Neural cell (in vitro differentiated cells): ENCODE measurements at regions not wholly inside any gene's neighbourhood (a gene's known extent, or its start where the extent isn't known, plus 50 kb on each side); places are given as distances from the start of the nearest gene placed in this dataset.

Experiments
- H2AFZ ChIP-seq: fragments of 200-600, 300-800 bp; sonication (generic), shearing (Covaris generic); 2 replicates; pipeline ENCODE4 v1.6.0; 2014; ENCODE audit warnings: low read depth, mild to moderate bottlenecking, antibody characterized with exemption, low read length, moderate library complexity
- H3F3A ChIP-seq: fragments of 200-600 bp; shearing (Covaris generic); 2 replicates; pipeline ENCODE4 v1.6.1; 2016; ENCODE audit warnings: mild to moderate bottlenecking, moderate library complexity, mixed read lengths, antibody characterized with exemption, low read length; ENCODE audit not compliant: insufficient read depth, poor library complexity, severe bottlenecking
- H3K27ac ChIP-seq: fragments of 200-600, 300-800 bp; sonication (generic), shearing (Covaris generic); 2 replicates; pipeline ENCODE4 v1.5.1; 2014; ENCODE audit warnings: mild to moderate bottlenecking, low read length, moderate library complexity
- H3K27me3 ChIP-seq: fragments of 300-800, 200-600 bp; sonication (generic), shearing (Covaris generic); 2 replicates; pipeline ENCODE4 v1.6.0; 2014; ENCODE audit warnings: mild to moderate bottlenecking, low read depth, low read length, moderate library complexity; ENCODE audit not compliant: insufficient read depth
- H3K36me3 ChIP-seq: fragments of 300-800, 200-600 bp; sonication (generic), shearing (Covaris generic); 2 replicates; pipeline ENCODE4 v1.5.1; 2014; ENCODE audit warnings: mild to moderate bottlenecking, antibody characterized with exemption, low read length, moderate library complexity; ENCODE audit not compliant: insufficient read depth
- H3K4me2 ChIP-seq: fragments of 300-800, 200-600 bp; sonication (generic), shearing (Covaris generic); 2 replicates; pipeline ENCODE4 v1.6.0; 2014; ENCODE audit warnings: mild to moderate bottlenecking, low read length
- H3K4me3 ChIP-seq: fragments of 300-800, 200-600 bp; sonication (generic), shearing (Covaris generic); 2 replicates; pipeline ENCODE4 v1.5.1; 2014; ENCODE audit warnings: mild to moderate bottlenecking, low read length, moderate library complexity
- H3K79me2 ChIP-seq: fragments of 200-600 bp; shearing (Covaris generic); replicated peaks from 2 replicates; pipeline ENCODE4 v1.6.0; 2014; ENCODE audit warnings: mild to moderate bottlenecking, low read length, moderate library complexity; ENCODE audit not compliant: insufficient read depth
- H3K9ac ChIP-seq: fragments of 300-800, 200-600 bp; sonication (generic), shearing (Covaris generic); 2 replicates; pipeline ENCODE4 v1.6.1; 2016; ENCODE audit warnings: mild to moderate bottlenecking, low read length, mixed read lengths
- H3K9me2 ChIP-seq: fragments of 200-600 bp; shearing (Covaris generic); 2 replicates; pipeline ENCODE4 v1.6.1; 2016; ENCODE audit warnings: mild to moderate bottlenecking, low read length, mixed read lengths; ENCODE audit not compliant: insufficient read depth
- H3K9me3 ChIP-seq: fragments of 200-600, 300-800 bp; sonication (generic), shearing (Covaris generic); 2 replicates; pipeline ENCODE4 v1.6.1; 2016; ENCODE audit warnings: mild to moderate bottlenecking, mixed run types, low read length, moderate library complexity, mixed read lengths
- H4K20me1 ChIP-seq: fragments of 200-600 bp; shearing (Covaris generic); 2 replicates; pipeline ENCODE4 v1.6.1; 2016; ENCODE audit warnings: mild to moderate bottlenecking, mixed run types; ENCODE audit not compliant: insufficient read depth
- EP300 ChIP-seq: fragments of 450-650 bp; conservative IDR thresholded peaks from 2 replicates; pipeline ENCODE4 v1.6.1; 2014; ENCODE audit warnings: antibody characterized with exemption, mild to moderate bottlenecking, moderate library complexity; ENCODE audit not compliant: poor library complexity, severe bottlenecking
- EZH2 ChIP-seq: fragments of 200-600, 300-800 bp; shearing (Covaris generic), sonication (generic); IDR thresholded peaks from 2 replicates; pipeline ENCODE4 v1.6.1; 2014; ENCODE audit warnings: antibody characterized with exemption, low read length, borderline replicate concordance, mild to moderate bottlenecking; ENCODE audit not compliant: insufficient read depth, poor library complexity, severe bottlenecking
- MXI1 ChIP-seq: fragments of 450-650 bp; conservative IDR thresholded peaks from 2 replicates; pipeline ENCODE4 v1.6.1; 2014; ENCODE audit warnings: antibody characterized with exemption, mild to moderate bottlenecking; ENCODE audit not compliant: poor library complexity, severe bottlenecking
- POLR2AphosphoS5 ChIP-seq: IDR thresholded peaks from 2 replicates; pipeline ENCODE4 v1.6.1; 2012
- RAD21 ChIP-seq: fragments of 450-650 bp; conservative IDR thresholded peaks from 2 replicates; pipeline ENCODE4 v1.6.1; 2014; ENCODE audit warnings: antibody characterized with exemption, mild to moderate bottlenecking, moderate library complexity
- SMC3 ChIP-seq: fragments of 450-650 bp; conservative IDR thresholded peaks from 2 replicates; pipeline ENCODE4 v1.6.1; 2014; ENCODE audit warnings: antibody characterized with exemption, mild to moderate bottlenecking, moderate library complexity; ENCODE audit not compliant: poor library complexity
- TAF1 ChIP-seq: IDR thresholded peaks from 2 replicates; pipeline ENCODE4 v1.6.1; 2012; ENCODE audit warnings: low read depth
- TF ChIP-seq, protein P1 (sequence below): fragments of 450-650 bp; IDR thresholded peaks from 2 replicates; pipeline ENCODE4 v1.5.1; 2014; ENCODE audit warnings: antibody characterized with exemption, mild to moderate bottlenecking, moderate library complexity; ENCODE audit not compliant: poor library complexity, severe bottlenecking
- TF ChIP-seq, protein P2 (sequence below): IDR thresholded peaks from 2 replicates; pipeline ENCODE4 v1.6.1; 2012; ENCODE audit warnings: borderline replicate concordance

DNA sequence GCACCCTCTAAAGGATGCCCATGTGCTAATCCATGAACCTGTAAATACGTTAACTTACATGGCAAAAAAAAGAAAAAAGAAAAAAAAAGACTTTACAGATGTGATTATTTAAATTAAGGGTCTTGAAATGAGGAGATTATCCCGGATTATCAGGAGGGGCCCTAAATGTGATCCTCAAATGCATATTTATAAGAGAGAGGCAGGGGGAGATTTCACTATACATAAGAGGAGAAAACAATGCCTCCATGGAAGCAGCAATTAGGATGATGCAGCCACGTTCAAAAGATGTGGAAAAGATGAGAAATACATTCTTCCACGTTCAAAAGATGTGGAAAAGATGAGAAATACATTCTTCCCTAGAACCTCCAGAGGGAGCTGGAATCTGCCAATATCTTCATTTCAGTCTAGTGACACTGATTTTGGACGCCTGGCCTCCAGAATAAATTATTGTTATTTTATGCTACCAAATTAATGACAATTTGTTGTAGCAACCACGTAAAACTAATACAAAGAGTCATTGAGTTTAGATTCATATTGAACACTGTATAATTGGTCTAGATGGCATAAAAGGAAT lies 328.4 kb upstream of the GNAI1 start:
- no peak overlapping the region for H2AFZ ChIP-seq
- no peaks in the 10 kb centered on the region for H3K9me2 ChIP-seq
- H3K27ac ChIP-seq = no peak overlapping the region
- TF ChIP-seq EP300 = no peak
- no peak for TF ChIP-seq MXI1
- TF ChIP-seq SMC3 = peak; percentile 29
- TF ChIP-seq TAF1 = no peak
- TF ChIP-seq, protein P1, sequence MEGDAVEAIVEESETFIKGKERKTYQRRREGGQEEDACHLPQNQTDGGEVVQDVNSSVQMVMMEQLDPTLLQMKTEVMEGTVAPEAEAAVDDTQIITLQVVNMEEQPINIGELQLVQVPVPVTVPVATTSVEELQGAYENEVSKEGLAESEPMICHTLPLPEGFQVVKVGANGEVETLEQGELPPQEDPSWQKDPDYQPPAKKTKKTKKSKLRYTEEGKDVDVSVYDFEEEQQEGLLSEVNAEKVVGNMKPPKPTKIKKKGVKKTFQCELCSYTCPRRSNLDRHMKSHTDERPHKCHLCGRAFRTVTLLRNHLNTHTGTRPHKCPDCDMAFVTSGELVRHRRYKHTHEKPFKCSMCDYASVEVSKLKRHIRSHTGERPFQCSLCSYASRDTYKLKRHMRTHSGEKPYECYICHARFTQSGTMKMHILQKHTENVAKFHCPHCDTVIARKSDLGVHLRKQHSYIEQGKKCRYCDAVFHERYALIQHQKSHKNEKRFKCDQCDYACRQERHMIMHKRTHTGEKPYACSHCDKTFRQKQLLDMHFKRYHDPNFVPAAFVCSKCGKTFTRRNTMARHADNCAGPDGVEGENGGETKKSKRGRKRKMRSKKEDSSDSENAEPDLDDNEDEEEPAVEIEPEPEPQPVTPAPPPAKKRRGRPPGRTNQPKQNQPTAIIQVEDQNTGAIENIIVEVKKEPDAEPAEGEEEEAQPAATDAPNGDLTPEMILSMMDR = peak; percentile 43
- no peak for TF ChIP-seq POLR2AphosphoS5
- peak; percentile 55 for TF ChIP-seq RAD21
- no peak for TF ChIP-seq EZH2
- TF ChIP-seq, protein P2, sequence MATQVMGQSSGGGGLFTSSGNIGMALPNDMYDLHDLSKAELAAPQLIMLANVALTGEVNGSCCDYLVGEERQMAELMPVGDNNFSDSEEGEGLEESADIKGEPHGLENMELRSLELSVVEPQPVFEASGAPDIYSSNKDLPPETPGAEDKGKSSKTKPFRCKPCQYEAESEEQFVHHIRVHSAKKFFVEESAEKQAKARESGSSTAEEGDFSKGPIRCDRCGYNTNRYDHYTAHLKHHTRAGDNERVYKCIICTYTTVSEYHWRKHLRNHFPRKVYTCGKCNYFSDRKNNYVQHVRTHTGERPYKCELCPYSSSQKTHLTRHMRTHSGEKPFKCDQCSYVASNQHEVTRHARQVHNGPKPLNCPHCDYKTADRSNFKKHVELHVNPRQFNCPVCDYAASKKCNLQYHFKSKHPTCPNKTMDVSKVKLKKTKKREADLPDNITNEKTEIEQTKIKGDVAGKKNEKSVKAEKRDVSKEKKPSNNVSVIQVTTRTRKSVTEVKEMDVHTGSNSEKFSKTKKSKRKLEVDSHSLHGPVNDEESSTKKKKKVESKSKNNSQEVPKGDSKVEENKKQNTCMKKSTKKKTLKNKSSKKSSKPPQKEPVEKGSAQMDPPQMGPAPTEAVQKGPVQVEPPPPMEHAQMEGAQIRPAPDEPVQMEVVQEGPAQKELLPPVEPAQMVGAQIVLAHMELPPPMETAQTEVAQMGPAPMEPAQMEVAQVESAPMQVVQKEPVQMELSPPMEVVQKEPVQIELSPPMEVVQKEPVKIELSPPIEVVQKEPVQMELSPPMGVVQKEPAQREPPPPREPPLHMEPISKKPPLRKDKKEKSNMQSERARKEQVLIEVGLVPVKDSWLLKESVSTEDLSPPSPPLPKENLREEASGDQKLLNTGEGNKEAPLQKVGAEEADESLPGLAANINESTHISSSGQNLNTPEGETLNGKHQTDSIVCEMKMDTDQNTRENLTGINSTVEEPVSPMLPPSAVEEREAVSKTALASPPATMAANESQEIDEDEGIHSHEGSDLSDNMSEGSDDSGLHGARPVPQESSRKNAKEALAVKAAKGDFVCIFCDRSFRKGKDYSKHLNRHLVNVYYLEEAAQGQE = no peak
- H3K9ac ChIP-seq = no peak overlapping the region
- H3K4me3 ChIP-seq = no peak overlapping the region
- no peaks in the 10 kb centered on the region for H3K27me3 ChIP-seq
- H3K4me2 ChIP-seq = no peak overlapping the region
- no peaks in the 10 kb centered on the region for H3K79me2 ChIP-seq
- no peaks in the 10 kb centered on the region for H3F3A ChIP-seq
- H3K36me3 ChIP-seq = no peaks in the 10 kb centered on the region
- no peaks in the 10 kb centered on the region for H4K20me1 ChIP-seq
- H3K9me3 ChIP-seq = no peaks in the 10 kb centered on the region

DNA sequence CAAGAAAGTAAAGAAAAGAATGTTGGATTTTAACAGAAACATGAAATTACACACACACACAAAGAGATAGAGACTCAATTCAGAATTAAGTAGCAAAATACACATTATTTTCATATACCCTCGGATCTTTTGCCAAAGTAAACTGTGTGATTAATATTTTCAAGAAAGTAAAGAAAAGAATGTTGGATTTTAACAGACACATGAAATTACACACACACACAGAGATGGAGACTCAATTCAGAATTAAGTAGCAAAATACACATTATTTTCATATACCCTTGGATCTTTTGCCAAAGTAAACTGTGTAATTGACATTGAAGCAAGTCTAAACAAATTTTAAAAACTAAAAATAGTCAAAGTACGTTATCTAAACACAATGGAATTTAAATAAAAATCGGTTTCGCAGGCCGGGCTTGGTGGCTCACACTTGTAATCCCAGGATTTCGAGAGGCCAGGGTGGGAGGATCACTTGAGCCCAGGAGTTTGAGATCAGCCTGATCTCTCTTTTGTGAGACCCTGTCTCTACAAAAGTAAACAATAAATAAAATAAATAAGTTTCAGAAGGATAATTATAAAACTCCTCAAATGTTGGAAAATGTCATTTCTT lies 337.3 kb upstream of the MAGI2 start:
- Histone ChIP-seq H3K79me2 (no peaks in the 10 kb centered on the region), H3K27ac (no peak overlapping the region), H3K36me3 (no peaks in the 10 kb centered on the region), H2AFZ (no peak overlapping the region), H3K27me3 (no peaks in the 10 kb centered on the region), H3K9me3 (no peaks in the 10 kb centered on the region), H3K9me2 (no peaks in the 10 kb centered on the region), H3K4me2 (no peak overlapping the region), H3K9ac (no peak overlapping the region), H4K20me1 (no peaks in the 10 kb centered on the region), H3K4me3 (no peak overlapping the region), H3F3A (no peaks in the 10 kb centered on the region)
- TF ChIP-seq EP300 = no peak
- no peak for TF ChIP-seq MXI1
- TF ChIP-seq SMC3 = no peak
- no peak for TF ChIP-seq POLR2AphosphoS5
- TF ChIP-seq TAF1 = no peak
- TF ChIP-seq EZH2 = no peak
- TF ChIP-seq, protein P1 = no peak
- TF ChIP-seq RAD21 = no peak
- TF ChIP-seq, protein P2 = no peak
